Heart left ventricle (tissue), 16 donors: ENCODE measurements at regions not wholly inside any gene's neighbourhood (a gene's known extent, or its start where the extent isn't known, plus 50 kb on each side); places are given as distances from the start of the nearest gene placed in this dataset.

ENCODE experiments used
- ATAC-seq, 4 donors: fragments of 200-7000 bp; cut with Tn5 transposase; one replicate each; pipeline ENCODE4 v1.9.1; 2020 to 2022; ENCODE audit warnings: moderate library complexity in 4 of 4, mild to moderate bottlenecking in 3 of 4, moderate number of reproducible peaks in 1 of 4
- DNase-seq, 5 donors: peaks; one replicate each; pipeline ENCODE4 v3.0.0-alpha.2; 2020
- H3K27ac ChIP-seq, 12 donors: fragments of 200-600 bp; sonication (generic) in 4 of 12; one replicate each; pipeline versions ENCODE4 v1.5.0 to v1.8.0; 2016 to 2022; ENCODE audit warnings: mild to moderate bottlenecking in 2 of 12
- H3K27me3 ChIP-seq, 9 donors: fragments of 200-600 bp; sonication (generic) in 2 of 9; one replicate each; pipeline versions ENCODE4 v1.5.1 to v1.8.0; 2016 to 2022; ENCODE audit warnings: mild to moderate bottlenecking in 3 of 9
- H3K36me3 ChIP-seq, 9 donors: fragments of 200-600 bp; sonication (generic) in 2 of 9; one replicate each; pipeline versions ENCODE4 v1.5.0 to v1.8.0; 2018 to 2022; ENCODE audit warnings: mild to moderate bottlenecking in 2 of 9
- H3K4me1 ChIP-seq, 12 donors: fragments of 200-600 bp; sonication (generic) in 4 of 12; one replicate each; pipeline versions ENCODE4 v1.5.0 to v1.8.0; 2016 to 2022; ENCODE audit warnings: mild to moderate bottlenecking in 3 of 12
- H3K4me3 ChIP-seq, 12 donors: fragments of 200-600 bp; sonication (generic) in 4 of 12; one replicate each; pipeline versions ENCODE4 v1.5.0 to v1.8.0; 2017 to 2022; ENCODE audit warnings: mild to moderate bottlenecking in 9 of 12, moderate library complexity in 4 of 12
- H3K9me3 ChIP-seq, 12 donors: fragments of 200-600 bp; sonication (generic) in 4 of 12; one replicate each; pipeline versions ENCODE4 v1.5.0 to v1.8.0; 2016 to 2022; ENCODE audit warnings: mild to moderate bottlenecking in 1 of 12
- CTCF ChIP-seq, 12 donors: fragments of 200-600 bp; sonication (generic) in 4 of 12; IDR thresholded peaks; one replicate each; pipeline versions ENCODE4 v1.5.0 to v1.8.0; 2018 to 2022; ENCODE audit warnings: antibody characterized with exemption in 12 of 12, mild to moderate bottlenecking in 5 of 12
- POLR2A ChIP-seq, 2 donors: fragments of 450-650 bp; IDR thresholded peaks; one replicate each; pipeline ENCODE4 v1.6.1; 2017; ENCODE audit warnings: antibody characterized with exemption in 2 of 2, mild to moderate bottlenecking in 2 of 2, moderate library complexity in 2 of 2
- WGBS, 4 donors: extraction: QIAGEN DNeasy Blood & Tissue Kit in 2 of 4; methylation state at CpG; one replicate each; pipeline versions ENCODE4 v1.1.5 to v1.1.7; 2013 to 2018; 5-methylcytosine and 5-hydroxymethylcytosine counted together
- intact Hi-C, 10 donors: fragments of 100-400 bp; cut with DNase I; formaldehyde crosslinking; loops; one replicate each; pipeline versions ENCODE4 v1.11.1 to v1.14.2; 2022
- donor health status: ischemic (EF 13 %, LVEDD 7.1; RV severe dilation, severe dysfunction).
- donor health status: healthy with polysubstance abuse.
- donor health status: DM: no; HTN: yes; CAD: no.
- donor health status: DM: no; HTN: no; CAD: no.
- donor health status: ischemic (EF 25% LVEDD 6.9; RV normal size, moderate dysfunction).
- donor health status: ischemic (EF 25% LVEDD 5.7; RV mildly dilated, moderate dysfunction).
- donor health status: healthy.
- donor health status: DM: yes; HTN: yes; CAD: no.
- donor health status: ischemic (EF 35%, LVEDD 5.7; RV mildly dilated, moderate dysfunction).
- donor health status: nonischemic (EF 11% LVEDD 7.7; RV severe dilation, severe dysfunction).
- donor health status: DM: yes; HTN: yes; CAD: no.
- donor health status: PGD.
- donor health status: ischemic (EF 29% LVEDD 5.4; RV normal size, mild dysfunction).
- donor health status: nonischemic (EF 23%, LVEDD 6.1; RV moderate dilation, normal function).

- Histone ChIP-seq H3K27ac (no peak overlapping the region), H3K36me3 (no peaks in the 10 kb centered on the region), H3K4me3 (no peak overlapping the region), H3K4me1 (no peaks in the 10 kb centered on the region), H3K27me3 (no peaks in the 10 kb centered on the region), H3K9me3 (no peaks in the 10 kb centered on the region)
- WGBS, 4 donors = 72 to 79% (median 73%) methylated on average over 2 of the region's 2 CpGs
- ATAC-seq (no peak), DNase-seq (no peak)
- intact Hi-C loops = no loop called here
- TF ChIP-seq CTCF (IDR thresholded peaks at IDR 0.05) (no peak), POLR2A (IDR thresholded peaks at IDR 0.05) (no peak)
Observed at GRCh38 chr5:152801886-152802285, 396.8 kb upstream of the NMUR2 start.

GRCh38 chr5:152804179-152804578, 399.1 kb upstream of the NMUR2 start:
- no peaks in the 10 kb centered on the region for H3K9me3 ChIP-seq
- DNase-seq (no peak), ATAC-seq (no peak)
- no peaks in the 10 kb centered on the region for H3K36me3 ChIP-seq
- WGBS, 4 donors = 64 to 74% (median 68%) methylated on average over 3 of the region's 3 CpGs
- H3K27me3 ChIP-seq = no peaks in the 10 kb centered on the region
- H3K27ac ChIP-seq = no peak overlapping the region
- H3K4me3 ChIP-seq = no peak overlapping the region
- TF ChIP-seq CTCF (IDR thresholded peaks at IDR 0.05) (no peak), POLR2A (IDR thresholded peaks at IDR 0.05) (no peak)
- no peaks in the 10 kb centered on the region for H3K4me1 ChIP-seq
- intact Hi-C loops = no loop called here

GRCh38 chr5:152811988-152812387, 406.9 kb upstream of the NMUR2 start:
- H3K4me1 ChIP-seq = no peaks in the 10 kb centered on the region
- no peaks in the 10 kb centered on the region for H3K27me3 ChIP-seq
- peaks cover 0 to 12% (median 0%) of the 10 kb centered on the region in 12 donors for H3K9me3 ChIP-seq
- intact Hi-C loops = no loop called here
- no peak overlapping the region for H3K27ac ChIP-seq
- WGBS, 4 donors = 76 to 83% (median 81%) methylated on average over 5 of the region's 5 CpGs
- TF ChIP-seq CTCF (IDR thresholded peaks at IDR 0.05) = no peak
- no peak for TF ChIP-seq POLR2A (IDR thresholded peaks at IDR 0.05)
- H3K36me3 ChIP-seq = no peaks in the 10 kb centered on the region
- H3K4me3 ChIP-seq = no peak overlapping the region
- DNase-seq (no peak), ATAC-seq (no peak)

- no peak overlapping the region for H3K4me3 ChIP-seq
- TF ChIP-seq CTCF (IDR thresholded peaks at IDR 0.05) (no peak), POLR2A (IDR thresholded peaks at IDR 0.05) (no peak)
- no peak for ATAC-seq
- DNase-seq = no peak
- H3K4me1 ChIP-seq = no peaks in the 10 kb centered on the region
- peaks cover 0 to 12% (median 0%) of the 10 kb centered on the region in 12 donors for H3K9me3 ChIP-seq
- no peak overlapping the region for H3K27ac ChIP-seq
- intact Hi-C loops = no loop called here
- 51 to 68% (median 60%) methylated on average over 6 of the region's 6 CpGs for WGBS, 4 donors
- no peaks in the 10 kb centered on the region for H3K27me3 ChIP-seq
- H3K36me3 ChIP-seq = no peaks in the 10 kb centered on the region
Observed at GRCh38 chr5:152813526-152813925, 408.4 kb upstream of the NMUR2 start.
